Thymus (tissue), 11 donors: ENCODE measurements at regions not wholly inside any gene's neighbourhood (a gene's known extent, or its start where the extent isn't known, plus 50 kb on each side); places are given as distances from the start of the nearest gene placed in this dataset.

Experiments used
- DNase-seq, 9 donors: peaks; one replicate each; pipeline ENCODE4 v3.0.0-alpha.2; 2013; ENCODE audit warnings: low spot score in 9 of 9, low read depth in 6 of 9, missing footprints in 1 of 9
- H3K27ac ChIP-seq, 2 donors: one replicate each; pipeline ENCODE4 v1.5.1; 2013; ENCODE audit warnings: control low read depth in 1 of 2, low read depth in 1 of 2, low read length in 1 of 2, mild to moderate bottlenecking in 1 of 2, moderate library complexity in 1 of 2
- H3K27me3 ChIP-seq, 2 donors: one replicate each; pipeline ENCODE4 v1.5.1; 2013; ENCODE audit warnings: low read length in 1 of 2; ENCODE audit not compliant: control insufficient read depth in 2 of 2, insufficient read depth in 1 of 2
- H3K36me3 ChIP-seq, 2 donors: one replicate each; pipeline ENCODE4 v1.5.1; 2013; ENCODE audit warnings: low read length in 1 of 2, mild to moderate bottlenecking in 1 of 2, moderate library complexity in 1 of 2; ENCODE audit not compliant: control insufficient read depth in 2 of 2, insufficient read depth in 2 of 2
- H3K4me1 ChIP-seq, 2 donors: one replicate each; pipeline ENCODE4 v1.5.1; 2013; ENCODE audit warnings: low read length in 2 of 2; ENCODE audit not compliant: control insufficient read depth in 2 of 2, insufficient read depth in 2 of 2
- H3K4me3 ChIP-seq, 2 donors: one replicate each; pipeline ENCODE4 v1.5.1; 2013; ENCODE audit warnings: low read length in 2 of 2, control low read depth in 1 of 2, mild to moderate bottlenecking in 1 of 2
- H3K9me3 ChIP-seq, 2 donors: one replicate each; pipeline ENCODE4 v1.5.1; 2013; ENCODE audit warnings: low read length in 1 of 2, mild to moderate bottlenecking in 1 of 2; ENCODE audit not compliant: control insufficient read depth in 2 of 2, insufficient read depth in 1 of 2
- WGBS: extraction: QIAGEN DNeasy Blood & Tissue Kit; methylation state at CpG from one replicate; pipeline ENCODE4 v1.1.7; 2013; 5-methylcytosine and 5-hydroxymethylcytosine counted together
- donor health status: healthy.

DNA sequence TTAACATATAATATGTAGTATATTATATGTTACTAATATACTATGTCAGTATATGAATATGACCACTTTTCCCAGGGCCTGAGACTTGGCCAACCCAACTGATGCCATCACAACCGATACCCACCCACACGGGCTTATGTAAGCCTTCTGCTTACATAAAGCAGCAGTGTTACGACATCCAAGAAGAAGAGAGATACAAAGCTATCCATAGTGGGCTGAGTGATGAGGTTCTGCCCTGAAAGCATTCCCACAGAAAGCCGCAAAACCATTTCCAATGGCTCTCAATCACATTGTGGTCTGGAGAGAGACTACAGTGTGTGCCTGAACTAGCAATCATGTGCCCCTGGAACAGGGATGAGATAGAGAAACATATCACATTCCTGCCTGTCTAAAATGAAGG, 177.9 kb downstream of the PLOD2 start:
- WGBS = 98% methylated on average over 4 of the region's 4 CpGs
- no peak overlapping the region for H3K4me3 ChIP-seq
- no peak for DNase-seq
- H3K27me3 ChIP-seq = no peaks in the 10 kb centered on the region
- H3K27ac ChIP-seq = no peak overlapping the region
- no peaks in the 10 kb centered on the region for H3K9me3 ChIP-seq
- H3K36me3 ChIP-seq = no peaks in the 10 kb centered on the region
- no peaks in the 10 kb centered on the region for H3K4me1 ChIP-seq
